HG03520 (cell line): ENCODE measurements at regions not wholly inside any gene's neighbourhood (a gene's known extent, or its start where the extent isn't known, plus 50 kb on each side); places are given as distances from the start of the nearest gene placed in this dataset.
"Not testable (repeated sequence)": the region's sequence is repeated elsewhere in the genome, so short reads cannot be mapped to it uniquely, and the experiment has no call there.

Source experiments
- ATAC-seq: cut with Tn5 transposase; IDR thresholded peaks from one replicate; pipeline ENCODE4 v1.9.1; 2021; ENCODE audit warnings: mild to moderate bottlenecking, moderate library complexity; ENCODE audit not compliant: unreplicated experiment

DNA sequence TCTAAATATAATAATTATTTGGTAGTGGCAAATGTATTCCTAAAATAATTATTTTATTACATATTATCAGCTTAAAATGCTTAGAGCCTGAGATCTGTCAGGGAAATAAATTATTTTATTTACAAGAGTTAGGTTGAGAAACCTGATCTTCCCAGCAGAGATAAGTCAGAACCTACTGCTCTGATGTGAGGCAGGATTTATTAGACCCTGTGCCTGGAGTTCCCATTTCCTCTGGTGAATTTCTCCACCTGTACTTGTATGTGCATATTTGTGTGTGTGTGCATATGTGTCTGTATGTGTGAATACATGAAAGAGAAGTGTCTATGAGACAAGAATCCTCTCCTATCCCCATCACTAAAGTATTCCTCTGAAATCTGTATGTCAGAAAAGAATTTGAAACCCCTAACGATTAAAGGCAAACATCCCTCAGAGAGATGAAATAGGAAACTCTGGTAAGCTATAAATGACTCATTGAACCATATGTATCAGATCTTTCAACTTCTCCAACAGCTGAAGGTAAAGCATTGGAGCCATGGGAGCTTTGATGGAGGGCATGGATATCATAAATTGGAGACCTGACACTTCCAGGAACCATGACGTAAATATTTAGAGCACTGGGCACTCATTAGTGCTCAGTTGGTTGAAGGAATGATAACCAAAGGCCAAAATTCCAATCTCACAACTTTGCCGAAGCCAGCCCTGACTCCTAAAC lies 190.9 kb downstream of the XPNPEP1 start:
- ATAC-seq: no peak

DNA sequence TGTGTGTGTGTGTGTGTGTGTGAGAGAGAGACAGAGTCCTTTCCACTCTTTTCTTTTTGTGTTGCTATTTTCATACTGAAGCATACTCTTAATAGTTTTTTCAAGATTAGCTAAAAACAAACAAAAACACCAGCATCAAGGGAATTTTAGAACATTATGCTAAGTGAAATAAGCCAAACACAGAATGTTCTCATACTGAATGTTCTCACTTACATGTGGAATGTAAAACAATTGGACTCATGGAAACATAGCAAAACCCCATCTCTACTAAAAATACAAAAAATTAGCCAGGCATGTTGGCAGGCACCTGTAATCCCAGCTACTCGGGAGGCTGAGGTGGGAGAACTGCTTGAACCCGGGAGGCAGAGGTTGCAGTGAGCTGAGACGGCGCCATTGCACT lies 193.4 kb downstream of the XPNPEP1 start:
- ATAC-seq: not testable (repeated sequence)

DNA sequence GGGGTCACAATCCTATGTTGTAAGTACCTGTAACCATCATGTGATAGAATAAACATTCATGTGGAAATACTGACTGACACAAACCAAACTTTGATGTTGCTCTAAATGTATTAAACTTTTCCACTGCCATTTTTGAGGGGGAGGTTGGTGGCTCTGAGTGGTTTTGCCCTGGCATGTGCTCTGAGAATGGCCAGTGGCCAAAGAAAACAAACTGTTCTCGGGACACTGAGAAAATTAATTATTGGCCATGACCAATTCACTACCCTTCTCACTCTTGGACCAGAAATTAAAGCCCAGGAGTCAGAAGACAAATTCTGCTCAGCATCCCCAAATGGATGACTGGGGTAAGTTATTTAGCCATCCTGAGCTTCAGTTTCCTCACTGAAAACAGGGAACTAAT lies 195.9 kb downstream of the XPNPEP1 start:
- ATAC-seq: no peak

DNA sequence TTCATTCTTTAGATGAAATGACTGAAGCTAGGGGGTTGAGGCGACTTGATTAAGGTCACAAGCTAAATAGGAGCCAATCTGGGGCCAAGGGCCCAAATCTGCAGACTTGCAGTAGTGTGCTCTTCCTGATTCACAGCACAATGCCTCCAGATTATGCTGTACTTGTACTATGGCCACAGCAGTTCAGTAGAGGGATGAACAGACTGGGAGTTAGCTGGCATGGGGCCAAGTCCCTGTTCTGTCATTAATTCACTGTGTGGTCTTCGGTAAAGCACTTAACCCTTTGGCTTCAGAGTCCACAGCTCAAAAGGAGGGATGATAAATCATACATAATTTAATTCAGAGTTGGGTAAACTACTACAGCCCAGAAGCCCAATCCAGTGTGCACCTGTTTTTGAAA lies 196.8 kb downstream of the XPNPEP1 start:
- ATAC-seq: no peak

DNA sequence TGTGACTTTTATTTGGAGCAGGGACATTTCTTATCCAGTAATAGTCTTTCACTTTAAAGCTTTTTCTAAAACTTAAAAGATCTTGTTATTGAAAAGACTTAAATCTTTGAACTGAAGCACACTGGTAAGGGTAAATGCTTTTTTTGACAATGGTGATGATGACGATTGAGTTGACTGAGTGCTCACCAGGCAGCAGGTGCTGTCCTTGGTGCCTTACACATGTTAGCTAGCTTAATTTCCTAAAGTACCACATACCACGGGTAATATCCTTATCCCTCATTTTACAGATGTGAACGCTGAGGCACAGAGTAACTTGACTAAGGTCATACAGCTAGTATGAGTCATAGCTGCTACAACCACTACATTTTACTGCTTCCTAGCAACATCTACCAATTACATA lies 200.0 kb downstream of the XPNPEP1 start:
- no peak for ATAC-seq

DNA sequence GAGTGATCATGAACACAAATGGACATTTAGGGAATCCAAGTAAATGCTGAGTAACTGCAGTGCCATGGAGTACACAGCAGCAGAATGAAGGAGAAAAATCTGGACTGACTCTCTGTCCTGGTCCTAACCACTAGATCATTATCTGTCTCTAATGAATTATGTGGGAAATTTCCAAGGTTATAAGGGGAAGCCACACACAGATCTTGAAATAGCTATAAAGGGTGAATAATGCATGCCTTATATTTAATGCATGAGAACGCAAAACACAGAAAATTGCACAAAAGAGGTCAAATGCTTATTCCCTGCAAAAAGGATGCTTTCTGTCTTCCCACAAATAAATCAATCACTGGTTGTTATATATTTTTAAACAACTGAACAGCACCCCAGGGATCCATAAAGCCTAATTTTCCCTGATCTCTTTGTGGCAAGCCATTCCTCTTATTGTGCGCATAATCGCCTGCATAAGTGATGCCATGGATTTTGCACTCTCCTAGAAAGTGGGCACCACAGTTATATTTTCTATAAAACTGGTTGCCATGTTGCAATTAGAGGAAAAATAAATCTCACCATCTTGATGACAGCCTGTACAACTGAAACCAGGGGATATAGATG lies 201.8 kb downstream of the XPNPEP1 start:
- ATAC-seq: no peak

DNA sequence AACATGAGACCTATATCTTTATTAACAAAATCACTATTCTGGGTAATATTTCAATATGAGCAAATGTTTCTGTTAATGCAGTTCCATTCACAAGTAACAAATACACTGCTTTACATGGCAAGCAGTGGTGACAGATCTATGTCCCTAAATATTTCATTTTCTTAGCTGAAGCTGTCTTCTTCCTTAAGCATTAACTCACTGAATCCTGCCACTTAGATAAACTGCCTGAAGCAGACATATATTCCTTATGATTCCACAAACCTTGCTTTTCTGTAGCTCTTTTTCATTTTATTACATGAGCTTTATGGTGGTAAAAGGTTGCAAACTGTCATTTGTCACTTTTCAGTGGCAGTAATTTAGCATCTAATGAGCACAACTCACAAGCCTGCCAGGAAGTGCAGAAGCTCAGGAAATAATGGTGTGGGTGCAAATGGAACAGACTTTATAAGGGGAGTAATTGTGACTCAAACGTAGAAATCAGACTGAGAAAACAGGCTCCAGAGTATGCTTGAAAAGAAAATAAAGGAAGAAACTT lies 217.2 kb downstream of the XPNPEP1 start:
- no peak for ATAC-seq

DNA sequence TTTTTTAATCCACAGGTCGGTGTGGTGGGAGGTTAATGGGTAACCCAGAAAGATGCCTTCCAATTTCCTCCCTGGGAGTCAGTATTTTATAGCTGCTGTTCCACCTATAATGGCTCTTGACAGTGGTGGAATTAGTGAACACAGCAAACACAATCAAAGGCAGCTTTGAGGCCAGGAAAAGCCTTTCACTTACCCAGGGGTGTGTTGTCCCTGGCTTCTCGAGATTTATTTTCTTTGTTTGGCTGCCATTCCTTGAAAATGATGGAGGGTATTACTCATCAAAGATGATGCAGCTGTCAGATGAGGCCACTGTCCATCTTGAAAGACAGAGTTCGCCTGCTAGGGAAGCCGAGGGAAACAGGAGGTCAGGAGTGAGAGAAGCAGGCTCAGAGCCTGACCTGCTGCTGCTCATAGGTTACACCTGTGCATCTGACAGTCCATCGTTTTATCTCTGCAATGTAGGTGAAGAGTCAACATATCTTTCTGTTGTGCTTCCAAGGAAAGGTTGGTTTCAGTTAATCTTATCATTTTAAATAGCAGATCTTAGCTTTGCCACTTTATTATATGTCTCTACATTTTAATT lies 221.6 kb downstream of the XPNPEP1 start:
- no peak for ATAC-seq

DNA sequence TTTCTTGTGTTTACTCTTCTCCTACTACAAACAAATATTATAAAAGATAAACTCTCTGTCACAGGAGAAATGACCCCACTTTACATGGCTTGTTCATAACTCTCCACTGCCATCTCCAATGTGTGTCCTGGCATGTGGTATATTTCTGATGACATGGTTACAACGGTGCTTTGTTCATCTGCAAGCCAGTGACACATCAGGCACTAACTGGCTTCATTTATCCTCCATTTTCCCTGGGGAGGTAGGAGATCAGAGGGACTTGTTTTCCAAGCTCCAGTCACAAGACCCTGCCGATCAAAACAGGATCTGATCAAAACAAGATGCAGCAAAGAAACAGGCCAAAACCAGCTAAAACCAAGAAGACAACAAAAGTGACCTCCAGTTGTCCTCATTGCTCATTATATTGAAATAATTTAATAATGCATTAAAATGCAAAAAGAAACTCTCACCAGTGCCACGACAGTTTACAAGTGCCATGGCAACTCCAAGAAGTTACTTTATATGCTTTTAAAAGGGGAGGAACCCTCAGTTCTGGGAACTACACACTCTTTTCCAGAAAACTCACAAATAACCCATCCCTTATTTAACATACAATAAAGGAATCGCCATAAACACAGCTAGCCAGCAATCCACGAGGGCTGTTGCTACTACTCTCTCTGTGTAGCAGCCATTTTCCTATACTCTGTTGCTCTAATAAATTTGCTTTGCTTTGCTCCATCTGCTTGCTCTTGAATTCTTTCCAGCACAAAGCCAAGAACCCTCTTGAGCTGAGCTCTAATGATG lies 224.2 kb downstream of the XPNPEP1 start:
- ATAC-seq: no peak

DNA sequence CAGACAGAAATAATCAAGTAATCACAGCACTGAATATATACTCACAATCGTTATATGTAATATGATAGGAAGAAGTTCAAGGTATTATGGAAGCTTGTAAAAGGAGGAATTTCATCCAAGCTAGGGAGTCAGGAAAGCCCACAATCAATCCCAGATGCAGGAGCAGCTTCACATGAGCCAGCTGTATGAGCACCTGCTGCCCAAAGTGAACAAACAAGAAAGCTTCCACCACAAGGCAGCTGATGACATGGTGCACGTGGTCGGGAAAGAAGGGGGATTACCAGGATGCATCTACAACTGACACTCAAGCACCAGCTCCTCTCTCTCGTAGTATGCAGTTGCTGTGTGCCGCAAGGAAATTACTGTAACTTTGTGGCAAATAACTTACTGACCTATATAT lies 225.2 kb downstream of the XPNPEP1 start:
- ATAC-seq: no peak

DNA sequence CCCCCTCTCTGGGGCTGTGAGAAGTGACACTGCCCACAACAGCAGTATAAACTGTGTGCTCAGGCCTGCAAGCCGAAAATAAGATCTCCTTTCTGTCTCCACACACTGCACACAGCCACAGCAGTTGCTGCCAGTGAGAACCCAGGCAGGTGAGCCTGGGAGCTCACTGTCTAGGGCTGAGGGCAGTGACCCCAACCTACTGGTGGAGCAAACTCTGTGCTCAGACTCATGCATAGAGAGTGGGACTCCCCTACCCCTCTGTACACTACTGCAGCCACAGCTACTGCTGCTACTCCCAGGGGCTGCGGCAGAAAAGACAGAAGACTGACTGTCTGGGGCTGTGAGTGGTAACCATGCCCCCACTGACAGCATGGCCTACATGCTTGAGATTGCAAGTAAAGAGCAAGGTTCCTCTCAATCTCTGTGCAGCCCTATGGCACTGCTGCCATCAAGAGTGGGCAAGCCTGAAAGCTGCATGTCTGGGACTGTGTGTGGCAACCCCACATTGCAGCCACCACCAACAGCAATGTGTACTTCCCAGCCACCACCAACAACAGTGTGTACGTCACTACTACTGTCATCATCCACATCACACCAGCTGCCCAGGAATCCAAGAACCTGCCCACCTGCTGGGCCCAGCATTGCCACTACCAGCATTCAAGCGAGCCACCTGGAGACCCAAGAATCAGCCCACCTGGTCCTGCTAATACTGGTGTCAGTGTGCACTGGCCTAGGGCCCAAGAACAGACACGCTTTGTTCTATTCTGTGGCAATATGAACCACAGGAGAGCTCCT lies 226.1 kb downstream of the XPNPEP1 start:
- ATAC-seq: no peak

DNA sequence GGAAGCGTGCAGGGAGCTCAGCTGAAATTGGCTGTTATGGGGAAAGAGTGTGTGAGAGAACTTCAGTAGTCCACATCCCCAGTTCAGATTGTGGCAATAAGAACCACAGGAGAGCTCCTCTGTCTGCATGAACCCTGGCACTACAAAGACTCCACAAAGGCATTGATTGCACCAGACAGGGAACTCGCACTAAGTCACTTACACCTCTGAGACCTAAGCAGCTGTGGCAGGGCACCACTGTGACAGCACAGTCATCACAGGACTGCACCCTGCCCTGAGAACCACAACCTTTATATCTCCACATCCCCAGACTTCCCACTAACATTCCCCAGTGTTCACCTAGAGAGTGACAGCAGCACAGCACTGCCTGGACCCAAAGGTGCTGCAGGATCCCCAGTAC lies 226.8 kb downstream of the XPNPEP1 start:
- no peak for ATAC-seq

DNA sequence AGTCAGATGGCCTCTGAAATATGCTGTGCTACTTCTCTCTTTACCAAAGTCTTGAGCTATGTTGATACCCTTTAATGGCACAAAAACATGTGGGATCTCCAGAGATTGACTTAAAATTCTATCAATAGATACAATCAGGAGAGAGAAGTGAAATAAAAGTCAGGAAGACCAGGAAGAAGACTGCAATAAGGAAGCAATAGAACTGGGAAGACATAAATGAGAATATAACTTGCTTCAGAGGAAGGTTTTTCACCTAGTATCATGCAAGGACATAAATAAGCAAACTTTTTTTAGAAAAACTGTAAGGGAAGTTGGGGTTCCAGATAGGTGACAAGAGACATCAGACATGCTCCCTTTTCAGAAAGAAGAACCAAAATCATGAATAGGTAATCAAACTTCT lies 227.3 kb downstream of the XPNPEP1 start:
- no peak for ATAC-seq

DNA sequence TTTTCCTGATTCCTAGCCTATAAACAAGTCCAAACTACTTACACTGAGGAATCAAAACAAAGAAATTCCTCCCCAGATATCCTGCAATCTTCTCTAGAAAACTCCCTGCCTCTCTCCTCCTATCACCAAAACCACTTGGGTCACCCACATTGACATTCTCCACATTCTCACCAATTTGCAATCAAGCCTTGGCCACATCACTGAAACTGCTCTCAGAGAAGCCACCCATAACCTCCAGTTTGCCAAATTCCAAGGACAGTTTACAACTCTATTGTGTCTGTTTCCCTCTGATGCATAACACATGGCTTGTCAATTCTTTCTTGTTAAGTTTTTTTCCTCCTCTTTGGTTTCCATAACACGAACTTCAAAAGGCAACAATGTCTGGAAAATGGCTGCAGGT lies 233.5 kb downstream of the XPNPEP1 start:
- ATAC-seq: no peak

DNA sequence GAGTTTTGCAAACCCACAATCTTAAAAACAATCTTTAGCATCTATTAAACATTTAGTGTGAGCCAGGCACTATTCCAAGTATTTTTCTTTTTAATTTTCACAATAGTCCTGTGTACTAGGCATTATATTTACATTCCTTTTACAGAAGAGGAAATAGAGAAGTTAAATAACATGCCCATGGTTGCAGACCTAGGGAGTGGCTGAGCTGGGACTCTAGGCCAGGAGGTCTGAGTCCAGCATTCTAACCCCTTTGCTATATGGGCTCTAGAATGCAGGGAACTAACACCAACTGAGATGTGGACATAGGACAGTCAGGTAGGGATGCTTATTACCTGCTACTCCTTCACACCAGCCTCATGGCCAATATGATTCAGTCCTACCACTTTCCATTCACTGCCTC lies 243.8 kb downstream of the XPNPEP1 start:
- no peak for ATAC-seq

DNA sequence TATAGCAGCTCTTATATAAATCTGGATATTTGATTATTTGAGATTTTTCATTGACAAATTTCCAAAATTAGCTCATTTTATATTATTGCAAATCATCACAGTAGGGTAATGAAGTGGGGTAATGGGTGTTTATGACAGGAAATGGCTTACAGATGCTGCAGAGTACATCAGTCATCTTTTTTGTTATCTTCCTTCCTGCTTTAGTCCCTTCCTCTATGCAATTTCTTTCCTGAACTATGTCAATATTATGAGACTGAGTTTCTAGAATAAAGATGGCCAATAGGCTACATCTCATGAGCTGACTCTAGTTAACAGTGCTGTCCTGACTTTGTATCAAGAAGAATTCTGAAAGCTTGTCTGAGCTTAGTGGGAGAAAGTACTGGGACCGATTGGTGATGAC lies 244.5 kb downstream of the XPNPEP1 start:
- no peak for ATAC-seq

DNA sequence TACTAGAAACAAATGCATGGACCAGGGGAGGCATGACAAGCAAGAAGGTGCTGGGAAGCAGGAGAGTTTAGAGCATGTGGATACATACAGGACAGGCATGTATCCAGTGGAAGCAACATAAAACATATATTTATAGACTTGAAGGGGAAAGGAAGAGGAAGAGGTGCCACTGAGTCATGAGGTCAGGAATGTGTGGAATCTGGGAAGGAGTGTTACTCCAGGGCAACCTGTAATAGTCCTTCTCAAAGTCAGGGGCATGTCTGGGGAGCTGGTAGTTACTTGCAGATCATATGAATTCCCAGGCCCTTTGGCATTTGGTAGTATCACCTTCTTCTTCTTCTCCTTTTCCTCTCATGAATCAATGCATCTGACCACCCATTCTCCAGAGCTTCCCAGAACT lies 246.6 kb downstream of the XPNPEP1 start:
- no peak for ATAC-seq

DNA sequence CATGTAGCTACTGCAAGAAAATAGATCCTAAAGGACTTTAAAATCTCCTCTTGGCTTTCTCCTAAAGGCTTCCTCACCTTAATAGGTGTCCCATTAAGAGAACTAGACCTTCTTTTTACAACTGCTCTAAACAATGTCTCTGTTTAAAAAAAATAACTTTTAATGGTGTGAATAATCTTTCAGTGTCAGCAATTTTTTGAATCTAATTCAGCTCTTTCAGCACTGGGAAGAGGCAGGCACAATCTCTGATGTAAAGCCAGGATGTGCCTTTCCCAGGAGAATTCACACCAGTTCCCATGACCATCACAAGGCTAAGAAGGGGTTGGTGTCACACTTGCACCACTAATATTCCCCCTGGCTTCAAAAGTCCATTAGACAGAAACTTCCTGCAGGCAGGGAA lies 254.6 kb downstream of the XPNPEP1 start:
- ATAC-seq: no peak

DNA sequence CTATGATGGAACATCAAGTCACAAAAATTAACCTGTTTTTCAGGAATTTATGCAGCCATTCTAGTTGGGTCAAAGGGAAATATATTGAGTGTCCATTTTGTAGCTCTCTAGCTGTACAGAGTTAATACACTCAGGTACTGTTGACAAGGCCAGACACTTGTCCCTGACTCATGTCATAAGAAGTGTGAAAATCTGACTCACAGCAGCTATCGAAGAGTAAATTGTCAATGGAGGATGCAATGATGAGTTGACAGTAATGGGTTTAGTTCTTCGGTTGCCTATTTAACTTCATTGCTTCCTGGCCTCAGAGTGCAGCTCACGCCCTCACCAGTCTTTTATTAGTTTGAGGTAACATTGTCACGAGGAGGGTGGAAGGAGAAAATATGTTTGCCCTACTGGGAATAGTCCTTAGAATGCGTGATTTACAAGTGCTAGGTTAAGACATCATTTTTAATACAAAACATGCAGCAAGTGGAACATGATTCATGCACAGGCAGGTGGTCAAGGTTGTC lies 255.1 kb downstream of the XPNPEP1 start:
- ATAC-seq: no peak

DNA sequence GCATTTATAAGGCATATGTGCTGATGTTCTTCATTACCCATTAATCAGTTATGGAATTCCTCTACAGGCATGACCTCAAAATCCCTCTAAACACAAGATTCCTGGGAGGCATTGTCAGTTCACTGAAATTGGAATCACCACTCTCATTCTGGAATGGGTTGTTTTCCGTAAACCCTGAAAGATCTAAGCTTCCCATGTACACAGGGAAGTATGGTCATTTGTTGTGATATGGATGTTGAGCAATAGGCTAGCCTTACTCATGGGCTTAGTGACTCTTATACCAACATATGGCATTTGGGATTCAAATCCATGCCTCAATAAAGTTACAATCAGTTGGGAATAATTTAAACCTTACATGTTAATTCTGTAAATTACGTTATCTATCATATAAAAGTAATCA lies 258.0 kb downstream of the XPNPEP1 start:
- no peak for ATAC-seq

DNA sequence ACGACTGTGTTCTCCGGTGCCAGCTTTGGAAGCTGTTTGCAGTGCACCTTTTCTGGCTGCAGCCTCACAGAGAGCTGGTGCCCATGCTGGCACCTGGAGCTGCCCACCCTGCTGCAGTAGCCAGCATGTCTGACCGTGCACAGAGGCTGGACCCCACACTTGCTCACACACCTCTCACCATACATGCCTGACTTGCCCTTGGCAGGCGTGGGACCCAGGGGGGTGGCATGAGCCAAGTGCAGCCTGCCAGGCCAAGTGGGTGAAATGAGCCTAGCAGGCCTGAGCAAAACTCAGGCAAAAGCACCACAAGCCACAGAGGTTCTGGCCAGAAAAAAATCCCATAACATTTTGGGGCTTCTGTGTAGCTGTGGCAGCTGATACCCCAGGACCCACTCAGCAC lies 258.8 kb downstream of the XPNPEP1 start:
- ATAC-seq: no peak
